ENCODE measurements at regions not wholly inside any gene's neighbourhood (a gene's known extent, or its start where the extent isn't known, plus 50 kb on each side); places are given as distances from the start of the nearest gene placed in this dataset.

- Histone ChIP-seq H3K4me2 (ENCODE audit: low read length) (no peak overlapping the region), H3K4me3 (ENCODE audit: low read length) (no peak overlapping the region), H3K27me3 (ENCODE audit: control insufficient read depth, low read length) (no peaks in the 10 kb centered on the region), H3K36me3 (ENCODE audit: control insufficient read depth, low read length) (no peaks in the 10 kb centered on the region), H3K9me3 (ENCODE audit: control insufficient read depth, insufficient read depth, low read length) (no peaks in the 10 kb centered on the region), H3K9me2 (replicated peaks; ENCODE audit: control insufficient read depth, low read length) (no peaks in the 10 kb centered on the region), H3K79me2 (ENCODE audit: control insufficient read depth, low read length) (no peaks in the 10 kb centered on the region), H3K27ac (ENCODE audit: low read depth, low read length) (no peak overlapping the region), H3F3A (ENCODE audit: control insufficient read depth, insufficient read depth) (no peaks in the 10 kb centered on the region), H3K4me1 (ENCODE audit: control insufficient read depth, low read length) (no peaks in the 10 kb centered on the region), H4K20me1 (ENCODE audit: control insufficient read depth, insufficient read depth, low read depth, low read length) (no peaks in the 10 kb centered on the region)
- no peak for TF ChIP-seq EZH2phosphoT487 (IDR thresholded peaks at IDR 0.05; ENCODE audit: borderline replicate concordance, low read length)
- no peak for TF ChIP-seq CTCF (IDR thresholded peaks at IDR 0.05; ENCODE audit: low read depth, low read length, poor library complexity, severe bottlenecking)
These were observed 633.5 kb upstream of the ATXN8OS start for GRCh38 chr13:69474011-69474685.

GRCh38 chr13:69468624-69469023 is 639.0 kb upstream of the ATXN8OS start:
- Histone ChIP-seq H3K79me2 (ENCODE audit: control insufficient read depth, low read length) (no peaks in the 10 kb centered on the region), H3K4me2 (ENCODE audit: low read length) (no peak overlapping the region), H3K9me2 (replicated peaks; ENCODE audit: control insufficient read depth, low read length) (no peaks in the 10 kb centered on the region), H3K4me1 (ENCODE audit: control insufficient read depth, low read length) (no peaks in the 10 kb centered on the region), H4K20me1 (ENCODE audit: control insufficient read depth, insufficient read depth, low read depth, low read length) (no peaks in the 10 kb centered on the region), H3F3A (ENCODE audit: control insufficient read depth, insufficient read depth) (no peaks in the 10 kb centered on the region), H3K27ac (ENCODE audit: low read depth, low read length) (no peak overlapping the region), H3K27me3 (ENCODE audit: control insufficient read depth, low read length) (no peaks in the 10 kb centered on the region), H3K4me3 (ENCODE audit: low read length) (no peak overlapping the region), H3K9me3 (ENCODE audit: control insufficient read depth, insufficient read depth, low read length) (no peaks in the 10 kb centered on the region), H3K36me3 (ENCODE audit: control insufficient read depth, low read length) (no peaks in the 10 kb centered on the region)
- TF ChIP-seq EZH2phosphoT487 (IDR thresholded peaks at IDR 0.05; ENCODE audit: borderline replicate concordance, low read length) (no peak), CTCF (IDR thresholded peaks at IDR 0.05; ENCODE audit: low read depth, low read length, poor library complexity, severe bottlenecking) (no peak)

DNA sequence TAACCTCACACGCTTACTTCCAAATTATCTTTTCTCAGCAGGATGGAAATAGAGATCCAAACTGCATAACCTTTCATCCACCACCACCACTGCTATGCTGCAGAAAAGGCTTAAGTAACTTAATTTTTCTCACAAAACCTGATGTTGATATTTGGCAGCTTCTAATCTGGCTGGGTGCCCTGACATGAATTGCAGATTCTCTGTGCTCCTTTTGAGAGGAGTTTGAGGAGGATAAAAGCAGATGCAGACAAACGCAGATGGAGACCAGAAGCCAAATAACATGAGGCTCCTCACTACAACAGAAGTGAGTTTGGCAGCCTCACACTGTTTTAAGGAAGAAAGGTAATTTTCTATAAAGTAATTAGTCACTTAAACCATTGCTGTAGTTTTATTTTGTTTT is 646.2 kb upstream of the ATXN8OS start:
- H3K4me1 ChIP-seq (ENCODE audit: control insufficient read depth, low read length): no peaks in the 10 kb centered on the region
- H3K9me2 ChIP-seq (replicated peaks; ENCODE audit: control insufficient read depth, low read length): no peaks in the 10 kb centered on the region
- H3K9me3 ChIP-seq (ENCODE audit: control insufficient read depth, insufficient read depth, low read length): no peaks in the 10 kb centered on the region
- TF ChIP-seq EZH2phosphoT487 (IDR thresholded peaks at IDR 0.05; ENCODE audit: borderline replicate concordance, low read length) (no peak), CTCF (IDR thresholded peaks at IDR 0.05; ENCODE audit: low read depth, low read length, poor library complexity, severe bottlenecking) (no peak)
- no peak overlapping the region for H3K4me2 ChIP-seq (ENCODE audit: low read length)
- no peak overlapping the region for H3K27ac ChIP-seq (ENCODE audit: low read depth, low read length)
- H3K27me3 ChIP-seq (ENCODE audit: control insufficient read depth, low read length): no peaks in the 10 kb centered on the region
- no peaks in the 10 kb centered on the region for H4K20me1 ChIP-seq (ENCODE audit: control insufficient read depth, insufficient read depth, low read depth, low read length)
- H3K4me3 ChIP-seq (ENCODE audit: low read length): no peak overlapping the region
- no peaks in the 10 kb centered on the region for H3K79me2 ChIP-seq (ENCODE audit: control insufficient read depth, low read length)
- no peaks in the 10 kb centered on the region for H3F3A ChIP-seq (ENCODE audit: control insufficient read depth, insufficient read depth)
- H3K36me3 ChIP-seq (ENCODE audit: control insufficient read depth, low read length): no peaks in the 10 kb centered on the region

Measured in DOHH2 (cell line).